NCI-H2171 treated with DMSO at 0.1 percent for 48 hours (cell line): ENCODE measurements at regions not wholly inside any gene's neighbourhood (a gene's known extent, or its start where the extent isn't known, plus 50 kb on each side); places are given as distances from the start of the nearest gene placed in this dataset.

Experiments used
- DNase-seq: peaks from one replicate; lab custom pipeline; 2025; lab: John Stamatoyannopoulos, UW

DNA sequence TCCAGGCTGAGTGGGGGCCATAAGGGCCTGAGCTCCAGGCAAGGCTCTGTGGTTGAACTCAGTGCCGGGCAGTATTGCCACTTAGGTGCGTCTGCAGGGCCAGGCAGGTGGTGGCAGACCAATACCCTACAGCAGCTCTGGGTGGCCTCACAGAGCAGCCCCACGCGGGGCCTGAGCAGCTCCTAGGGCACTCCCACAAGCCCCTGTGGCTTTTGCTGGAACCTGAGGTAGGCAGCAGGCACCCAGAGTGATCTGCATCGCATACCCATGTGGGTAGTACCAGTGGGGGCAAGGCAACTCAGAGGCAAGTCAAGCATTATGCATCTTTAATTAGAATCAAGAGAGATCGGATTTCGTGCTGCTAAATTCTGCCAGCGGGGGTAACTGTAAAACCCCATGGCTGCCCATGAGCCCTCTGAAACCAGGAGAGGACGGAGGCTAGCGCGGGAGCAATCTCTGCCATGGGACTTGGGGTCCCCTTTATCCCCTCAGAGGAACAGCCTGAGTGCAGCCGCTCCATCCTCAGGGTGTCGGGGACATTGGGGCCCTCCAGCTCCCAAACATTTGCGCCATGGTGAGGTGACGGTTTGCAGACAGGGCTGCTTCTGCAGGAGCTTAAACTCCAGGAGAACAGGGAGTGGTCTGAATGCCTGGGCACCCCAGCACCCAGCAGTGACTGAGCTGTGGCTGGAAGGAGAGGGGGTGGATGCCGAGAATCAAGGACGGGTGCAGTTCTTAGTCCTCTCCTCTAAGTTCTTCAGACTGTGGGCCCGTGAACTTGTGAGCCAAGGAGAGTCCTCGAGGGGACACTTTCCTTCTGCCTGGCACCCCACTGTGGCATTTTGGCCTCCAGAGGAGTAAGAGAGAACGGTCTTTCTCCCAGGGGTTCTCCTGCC, 62.4 kb upstream of the PCSK6 start:
- DNase-seq, result peak; percentile 37

DNA sequence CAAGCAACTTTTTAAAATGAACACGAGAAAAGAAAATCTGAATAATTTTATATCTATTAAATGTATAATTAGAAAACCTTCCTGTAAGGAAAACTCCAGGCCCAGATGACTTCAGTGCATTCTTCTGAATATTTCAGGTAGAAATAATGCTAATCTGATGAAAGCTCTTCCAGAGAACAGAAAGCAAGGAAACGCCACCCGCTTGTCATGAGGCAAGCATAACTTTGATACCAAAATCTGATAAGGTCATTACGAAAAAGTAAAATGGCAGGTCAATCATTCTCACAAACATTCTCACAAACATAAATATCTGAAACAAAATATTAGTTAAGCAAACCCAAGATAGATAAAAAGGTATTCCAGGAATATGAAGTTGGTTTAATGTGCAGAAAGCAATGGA, 60.6 kb upstream of the PCSK6 start:
- DNase-seq, result no peak

DNA sequence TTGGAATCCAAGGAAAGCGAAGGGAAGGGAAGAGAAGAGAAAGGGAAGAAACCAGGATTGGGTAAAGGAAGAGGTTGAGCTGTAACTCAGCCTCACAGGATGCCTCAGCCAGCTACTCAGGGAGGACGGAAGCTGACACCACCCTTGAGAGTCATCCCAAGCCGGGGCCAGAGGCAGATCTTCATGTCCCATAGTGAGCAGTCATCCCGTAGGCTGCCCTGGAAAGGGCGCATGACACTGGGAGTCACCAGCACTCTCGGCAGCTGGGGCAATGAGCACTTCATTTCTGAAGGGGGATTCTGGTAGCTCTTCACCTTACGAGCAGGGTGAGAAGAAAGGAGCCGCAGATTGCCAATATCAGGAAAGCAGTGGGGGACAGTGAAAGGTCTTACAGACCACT, 60.1 kb upstream of the PCSK6 start:
- no peak for DNase-seq

DNA sequence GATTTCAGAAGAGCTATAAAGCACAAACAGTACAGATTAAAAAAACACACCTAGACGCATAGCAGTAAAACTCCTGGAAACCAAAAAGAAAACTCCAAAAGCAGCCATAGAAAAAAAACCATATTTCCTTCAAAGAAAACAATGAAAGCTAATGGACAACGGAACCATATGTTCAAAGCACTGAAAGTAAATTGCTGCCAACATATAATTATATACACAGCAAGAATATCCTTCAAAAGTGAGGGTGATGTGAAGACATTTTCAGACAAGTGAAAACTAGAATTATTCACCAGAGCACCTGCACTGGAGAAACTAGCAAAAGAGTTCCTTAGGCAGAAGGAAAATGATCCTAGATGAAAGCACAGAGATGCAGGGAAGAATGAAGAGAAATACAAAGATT, 58.2 kb upstream of the PCSK6 start:
- no peak for DNase-seq

DNA sequence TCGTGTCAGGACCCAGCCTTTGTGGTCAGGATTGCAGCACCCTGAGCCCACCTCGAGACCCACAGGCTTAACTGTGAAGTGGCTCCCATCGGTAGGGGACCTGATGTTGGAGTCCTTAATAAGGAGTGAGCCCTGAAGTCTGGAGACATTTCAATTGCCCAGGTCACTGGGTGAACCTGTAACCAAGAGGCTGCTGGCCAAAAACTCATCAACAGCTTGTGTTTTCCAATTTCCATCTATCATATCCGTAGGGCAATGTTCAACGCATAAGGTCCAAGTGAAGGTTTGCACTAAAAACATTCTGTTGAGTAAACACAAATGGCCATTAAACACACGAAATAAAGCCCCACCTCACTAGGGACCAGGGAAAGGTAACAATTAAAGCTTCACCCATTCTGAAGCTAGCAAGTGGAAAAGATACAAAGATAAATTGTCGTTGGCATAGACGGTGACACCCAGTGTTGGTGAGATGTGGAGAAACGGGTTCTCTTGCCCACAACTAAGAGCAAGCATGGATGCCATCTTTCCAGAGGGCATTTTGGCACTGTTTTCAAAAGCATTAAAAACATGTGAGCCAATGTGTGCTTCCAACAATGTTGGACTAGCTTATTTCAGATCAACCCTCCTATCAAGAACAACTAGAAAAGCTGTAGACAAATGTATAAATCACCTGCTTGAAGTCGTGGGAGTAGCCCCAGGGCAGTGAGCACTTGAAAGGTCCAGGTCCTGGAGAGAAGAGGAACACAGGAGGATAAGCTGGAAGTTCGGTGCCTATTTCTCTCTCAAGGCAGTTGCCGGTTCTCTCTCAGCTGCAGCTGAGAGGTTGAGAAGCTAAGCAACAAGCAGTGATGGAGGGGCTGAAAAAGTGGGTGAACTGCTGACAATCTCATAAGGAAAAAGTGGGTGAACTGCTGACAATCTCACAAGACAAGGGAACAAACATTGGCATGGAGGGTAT, 56.3 kb upstream of the PCSK6 start:
- DNase-seq, result no peak

DNA sequence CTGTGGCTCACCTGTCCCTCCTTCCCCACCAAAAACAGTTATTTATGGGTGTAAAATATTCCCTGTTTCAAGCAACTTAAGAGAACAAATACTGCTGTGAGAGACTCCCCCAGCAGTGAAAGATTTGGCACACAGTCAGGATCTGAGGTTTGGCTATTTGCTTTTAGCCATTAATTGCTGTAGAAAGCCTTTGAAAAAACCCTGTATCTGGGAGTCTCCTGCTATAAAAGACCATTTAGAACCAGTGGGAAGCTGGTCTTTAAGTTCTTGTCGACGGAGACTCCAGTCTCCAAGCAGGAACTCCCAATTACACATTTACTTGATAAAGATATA, 55.1 kb upstream of the PCSK6 start:
- DNase-seq, result no peak

DNA sequence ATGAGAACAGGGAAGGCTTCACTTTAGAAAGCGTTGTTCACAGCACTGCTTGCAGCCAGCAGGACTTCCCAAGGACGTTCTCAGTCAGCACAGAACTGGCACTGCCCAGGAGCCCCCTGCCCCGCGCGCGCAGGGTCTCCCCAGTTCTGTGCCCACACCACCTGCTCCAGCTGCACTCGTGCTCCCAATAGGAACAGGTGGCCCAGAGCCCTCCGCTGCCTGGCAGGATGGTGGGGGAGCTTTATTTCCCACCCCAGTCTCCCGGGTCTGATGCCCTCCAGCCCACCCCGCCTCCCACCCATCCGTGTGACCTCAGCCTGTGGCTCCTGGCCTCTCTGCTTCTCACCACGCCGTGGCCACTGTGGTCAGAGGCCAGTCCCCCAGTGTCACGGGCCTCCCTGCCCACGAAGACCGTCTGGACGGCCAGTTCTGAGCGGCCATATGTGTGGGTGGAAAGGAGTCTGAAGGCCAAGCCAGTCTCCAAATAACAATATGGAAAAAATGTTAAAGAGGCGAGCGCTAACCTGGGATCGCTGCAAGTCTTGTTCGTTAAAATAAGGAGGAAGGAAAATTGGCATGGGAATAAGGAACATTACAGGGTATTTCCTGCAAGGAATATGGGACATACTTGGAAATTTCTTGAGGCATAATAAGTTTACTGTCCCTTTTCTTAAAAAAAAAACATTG, 54.6 kb upstream of the PCSK6 start:
- no peak for DNase-seq

DNA sequence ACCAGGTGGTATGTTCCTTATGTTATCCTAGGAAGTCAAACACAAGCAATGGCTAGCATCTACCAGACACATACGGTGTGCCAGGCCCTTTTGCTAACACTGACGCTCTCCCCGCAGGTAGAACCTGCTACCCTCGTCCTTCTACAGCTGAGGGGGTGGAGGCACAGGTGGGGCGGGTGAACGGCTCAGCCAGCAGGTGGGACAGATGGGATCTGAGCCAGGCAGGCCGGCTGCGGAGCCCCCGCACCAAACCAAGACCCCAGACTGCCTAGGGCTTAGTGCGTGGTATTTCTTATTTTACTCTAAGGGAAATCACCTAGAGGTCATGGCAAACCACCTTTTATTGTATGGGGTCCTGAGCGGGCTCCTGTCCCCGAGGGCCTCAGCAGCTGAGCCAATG, 53.9 kb upstream of the PCSK6 start:
- DNase-seq, result peak; percentile 15

DNA sequence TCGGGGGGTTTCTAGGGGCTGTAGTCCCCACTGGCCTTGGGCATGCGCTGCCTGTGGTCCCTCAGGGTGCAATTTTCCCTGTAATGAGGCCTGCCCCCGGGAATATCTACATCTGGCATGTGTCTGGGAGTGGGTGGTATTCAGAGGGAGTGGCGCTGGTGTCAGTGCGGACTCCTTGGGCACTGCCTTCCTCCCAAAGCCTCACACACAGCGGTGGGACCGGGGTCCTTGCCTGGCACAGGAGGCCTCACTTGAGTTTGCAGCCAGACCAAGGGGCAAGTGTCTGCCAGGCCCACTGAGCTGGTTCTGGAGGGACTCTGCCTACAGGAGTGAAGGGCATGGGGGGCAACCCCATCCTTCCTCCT, 53.5 kb upstream of the PCSK6 start:
- no peak for DNase-seq

DNA sequence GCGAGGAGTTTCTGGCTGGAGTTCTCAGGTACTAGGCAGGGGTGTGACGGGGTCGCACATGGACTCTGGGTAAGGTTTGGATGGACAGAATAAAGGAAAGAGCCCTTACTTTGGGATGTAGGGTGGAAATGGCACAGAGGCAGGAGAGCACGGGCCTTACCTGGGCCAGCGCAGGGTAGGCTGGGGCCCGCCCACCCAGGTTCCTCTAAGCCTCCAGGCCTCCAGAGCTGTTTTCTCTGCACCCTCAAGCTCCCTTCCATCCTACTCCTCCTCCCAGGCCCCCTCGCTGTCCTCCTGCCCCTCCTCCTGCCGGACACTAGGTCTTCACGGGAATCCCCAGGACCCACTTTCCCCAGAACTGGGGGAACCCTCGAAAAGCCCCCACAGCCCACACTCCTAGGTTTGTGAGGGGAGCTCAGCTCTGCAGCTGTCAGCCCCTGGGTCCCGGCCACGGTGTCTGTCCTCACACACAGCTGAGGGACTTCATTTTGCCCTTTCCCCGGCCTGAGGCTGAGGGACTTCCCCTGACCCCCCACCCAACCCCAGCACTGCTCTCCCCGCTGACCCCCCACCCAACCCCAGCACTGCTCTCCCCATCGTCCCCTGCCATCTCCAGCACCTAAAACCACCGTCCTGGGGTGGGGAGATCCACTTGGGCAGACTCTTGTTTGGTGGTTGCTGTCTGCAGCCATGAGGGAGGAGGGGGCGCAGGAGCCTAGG, 53.0 kb upstream of the PCSK6 start:
- DNase-seq, result no peak

DNA sequence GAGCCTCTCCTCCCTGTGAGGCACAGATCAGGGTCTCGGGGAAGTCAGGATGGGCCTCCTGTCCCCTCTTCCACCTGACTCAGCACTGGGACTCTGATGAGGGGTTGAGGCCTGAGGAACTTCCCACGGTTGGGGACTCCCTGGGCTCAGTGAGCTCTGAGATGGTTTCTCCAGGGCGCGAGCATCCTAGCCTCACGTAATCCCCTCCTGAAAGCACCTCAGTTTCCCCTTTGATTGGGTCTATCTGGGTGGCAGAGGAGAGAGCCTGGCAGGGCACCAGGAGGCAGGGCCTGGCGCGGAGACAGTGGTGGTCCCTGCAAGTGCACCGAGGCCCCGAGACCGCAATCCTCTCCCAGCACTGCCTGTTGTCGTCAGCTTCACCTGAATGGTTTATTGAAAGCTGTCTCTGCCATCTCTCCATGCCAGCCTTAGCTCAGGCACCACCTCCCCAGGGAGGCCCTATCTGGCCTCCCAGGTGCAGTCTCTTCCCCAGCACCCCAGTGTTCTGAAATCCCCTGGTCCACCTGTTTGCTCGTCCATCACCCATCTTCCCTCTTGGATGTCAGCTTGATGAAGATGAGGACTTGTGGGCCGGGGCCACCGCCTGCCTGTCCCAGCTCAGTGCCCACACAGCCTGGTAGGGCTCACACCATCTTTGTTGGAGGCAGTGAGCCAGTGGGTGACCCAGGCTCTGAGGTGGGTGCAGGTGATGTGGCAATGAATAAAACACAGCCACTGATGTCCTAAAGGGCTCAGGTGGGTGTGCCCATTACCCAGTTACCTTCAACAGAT, 52.2 kb upstream of the PCSK6 start:
- DNase-seq, result no peak

DNA sequence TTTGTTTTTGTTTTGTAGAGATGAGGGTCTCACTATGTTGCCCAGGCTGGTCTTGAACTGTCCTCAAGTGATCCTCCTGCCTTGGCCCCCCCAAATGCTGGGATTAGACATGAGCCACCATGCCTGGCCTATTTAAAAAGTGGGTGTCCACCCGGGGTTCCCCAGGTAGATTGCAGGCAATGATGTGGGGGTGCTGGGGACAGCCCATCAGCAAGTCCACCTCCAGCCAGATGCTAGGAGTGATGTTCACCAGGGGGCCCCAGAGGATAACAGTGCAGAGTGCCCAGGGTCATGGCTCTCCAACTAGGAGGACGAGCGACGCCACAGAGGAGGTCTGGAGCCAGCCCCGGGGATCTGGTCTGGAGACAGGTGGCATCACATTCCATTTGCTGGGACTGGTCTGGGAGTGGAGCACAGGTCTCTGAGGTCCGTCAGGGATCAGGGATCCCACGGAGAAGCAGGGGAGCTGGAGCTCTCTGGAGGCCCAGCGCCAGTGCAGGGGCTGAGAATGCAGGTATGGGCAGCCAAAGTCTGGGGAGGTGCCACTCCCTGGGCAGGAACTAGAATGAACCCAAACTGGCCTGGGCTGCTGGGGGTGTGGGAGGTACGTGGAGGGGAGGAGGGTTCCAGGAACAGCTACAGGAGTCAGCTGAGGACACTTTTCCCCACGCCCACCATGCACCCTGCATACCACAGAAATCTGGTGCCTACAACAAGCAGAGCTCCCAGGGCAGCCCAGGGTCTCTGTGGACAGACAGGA, 51.2 kb upstream of the PCSK6 start:
- DNase-seq, result no peak

DNA sequence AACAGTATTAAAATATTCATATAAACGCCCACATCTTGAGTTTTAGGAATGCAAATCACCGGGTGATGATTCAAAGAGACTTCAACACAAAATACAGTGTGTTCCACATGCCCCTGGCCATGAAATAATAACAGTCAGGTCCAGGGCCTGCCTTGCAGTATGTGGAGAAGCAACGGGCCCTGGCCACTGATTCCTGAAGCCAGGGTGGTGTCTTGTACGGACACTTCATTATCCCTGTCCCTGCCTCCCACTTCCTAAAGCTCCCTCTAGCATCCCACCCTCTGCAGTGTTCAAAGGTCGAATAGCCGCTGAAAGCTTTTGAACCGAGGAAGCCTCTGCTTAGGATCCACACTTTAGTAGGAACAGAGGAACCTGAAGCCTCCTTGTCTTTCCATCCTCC, 50.4 kb upstream of the PCSK6 start:
- no peak for DNase-seq

DNA sequence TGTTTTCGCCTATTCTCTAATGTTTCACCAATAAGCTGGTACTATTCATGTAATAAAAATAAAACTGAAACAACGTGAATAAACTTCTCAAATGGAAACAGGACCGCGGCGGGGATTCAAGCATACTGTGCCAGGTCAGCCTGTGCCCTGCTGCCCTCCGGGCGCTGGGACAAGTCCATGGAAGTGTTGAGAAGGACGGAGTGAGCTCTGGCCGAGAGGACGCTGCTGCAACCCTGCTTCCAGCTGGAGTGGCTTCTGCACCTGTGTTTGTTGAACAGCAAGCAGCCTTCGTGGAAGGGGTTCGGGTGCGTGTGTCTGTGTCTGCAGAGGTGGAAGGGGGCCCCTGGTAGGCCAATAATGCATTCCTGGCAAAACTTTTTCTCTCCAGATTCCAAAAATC, 50.0 kb upstream of the PCSK6 start:
- DNase-seq, result no peak
